CD4-positive, alpha-beta T cell (primary cell): ENCODE measurements at regions not wholly inside any gene's neighbourhood (a gene's known extent, or its start where the extent isn't known, plus 50 kb on each side); places are given as distances from the start of the nearest gene placed in this dataset.

Source experiments
- ATAC-seq: fragments of 200-7000 bp; cut with Tn5 transposase; one replicate; pipeline ENCODE4 v1.10.0; 2022; ENCODE audit warnings: mild to moderate bottlenecking; ENCODE audit not compliant: poor library complexity
- CTCF ChIA-PET: fragments of 350-600 bp; sonication (Branson Sonifier 250); formaldehyde crosslinking; loops from one replicate; lab custom pipeline; 2021; ENCODE audit warnings: antibody characterized with exemption, inconsistent platforms; lab: Charles Lee
- POLR2A ChIA-PET: fragments of 350-600 bp; sonication (Branson Sonifier 250); formaldehyde crosslinking; loops from one replicate; lab custom pipeline; 2021; ENCODE audit warnings: antibody characterized with exemption, inconsistent platforms; lab: Charles Lee
- DNase-seq, 14 experiments: peaks; one replicate each; pipeline ENCODE4 v3.0.0-alpha.2; 2013 to 2020; ENCODE audit warnings: mixed read lengths in 2 of 14
- H3K27ac ChIP-seq, 2 donors: one replicate each; pipeline versions ENCODE4 v1.5.1 to v1.7.0; 2013; ENCODE audit warnings: low read length in 2 of 2, low read depth in 1 of 2, mild to moderate bottlenecking in 1 of 2
- H3K27me3 ChIP-seq, 2 experiments: 1 replicate in 1 of 2; 2 replicates in 1 of 2; pipeline versions ENCODE4 v1.6.1 to v1.7.0; 2013; ENCODE audit warnings: low read length in 2 of 2, control low read depth in 1 of 2, mild to moderate bottlenecking in 1 of 2, moderate library complexity in 1 of 2; ENCODE audit not compliant: insufficient read depth in 2 of 2, control insufficient read depth in 1 of 2
- H3K36me3 ChIP-seq: one replicate; pipeline ENCODE4 v1.6.1; 2013; ENCODE audit warnings: low read length, control low read depth; ENCODE audit not compliant: insufficient read depth
- H3K4me1 ChIP-seq: one replicate; pipeline ENCODE4 v1.6.1; 2013; ENCODE audit warnings: low read length, control low read depth; ENCODE audit not compliant: insufficient read depth
- H3K4me3 ChIP-seq: one replicate; pipeline ENCODE4 v1.5.1; 2013; ENCODE audit warnings: mild to moderate bottlenecking, low read length, moderate library complexity
- H3K9me3 ChIP-seq, 2 experiments: 1 replicate in 1 of 2; 2 replicates in 1 of 2; pipeline versions ENCODE4 v1.6.1 to v1.7.0; 2013; ENCODE audit warnings: low read length in 2 of 2, mild to moderate bottlenecking in 2 of 2, control low read depth in 1 of 2, moderate library complexity in 1 of 2; ENCODE audit not compliant: control insufficient read depth in 1 of 2, insufficient read depth in 1 of 2
- H3K27ac Mint-ChIP-seq: one replicate; pipeline ENCODE4 v1.8.0; 2020; ENCODE audit warnings: mixed read lengths
- H3K27me3 Mint-ChIP-seq: one replicate; pipeline ENCODE4 v1.8.0; 2021; ENCODE audit warnings: mixed read lengths
- H3K36me3 Mint-ChIP-seq: one replicate; pipeline ENCODE4 v1.8.0; 2021; ENCODE audit warnings: low read depth, mixed read lengths
- H3K4me1 Mint-ChIP-seq: one replicate; pipeline ENCODE4 v1.8.0; 2021; ENCODE audit warnings: low read depth, mixed read lengths
- H3K4me3 Mint-ChIP-seq: one replicate; pipeline ENCODE4 v1.8.0; 2020; ENCODE audit warnings: mild to moderate bottlenecking, mixed read lengths
- H3K9me3 Mint-ChIP-seq: one replicate; pipeline ENCODE4 v1.8.0; 2020; ENCODE audit warnings: mixed read lengths
- CTCF ChIP-seq: fragments of 200-600 bp; IDR thresholded peaks from one replicate; pipeline ENCODE4 v1.8.0; 2022; ENCODE audit warnings: antibody characterized with exemption, mild to moderate bottlenecking
- intact Hi-C, 2 experiments: fragments of 100-400 bp; cut with DNase I in 1 of 2; cut with micrococcal nuclease in 1 of 2; formaldehyde crosslinking; loops; one replicate each; pipeline versions ENCODE4 v1.15.1 to v1.9.0; 2023 to 2025; cut with DNase I, micrococcal nuclease

GRCh38 chr7:17663061-17663675, 277.1 kb downstream of the SNX13 start:
- Mint-ChIP-seq H3K9me3 (no peaks in the 10 kb centered on the region), H3K27ac (no peak overlapping the region), H3K4me3 (no peak overlapping the region), H3K4me1 (no peaks in the 10 kb centered on the region), H3K27me3 (peaks cover 4% of the 10 kb centered on the region), H3K36me3 (no peaks in the 10 kb centered on the region)
- Histone ChIP-seq H3K27ac (no peak overlapping the region), H3K27me3 (no peaks in the 10 kb centered on the region), H3K4me1 (no peaks in the 10 kb centered on the region), H3K36me3 (no peaks in the 10 kb centered on the region), H3K9me3 (no peaks in the 10 kb centered on the region), H3K4me3 (no peak overlapping the region)
- TF ChIP-seq CTCF: no peak
- CTCF ChIA-PET: no interaction called here
- no peak for ATAC-seq
- intact Hi-C loops: no loop called here
- POLR2A ChIA-PET: no interaction called here
- no peak for DNase-seq

GRCh38 chr7:17665029-17665428, 275.3 kb downstream of the SNX13 start:
- Histone ChIP-seq H3K36me3 (no peaks in the 10 kb centered on the region), H3K4me3 (no peak overlapping the region), H3K27ac (no peak overlapping the region), H3K27me3 (no peaks in the 10 kb centered on the region), H3K9me3 (no peaks in the 10 kb centered on the region), H3K4me1 (no peaks in the 10 kb centered on the region)
- intact Hi-C loops: no loop called here
- no peak for TF ChIP-seq CTCF
- Mint-ChIP-seq H3K4me3 (no peak overlapping the region), H3K27ac (no peak overlapping the region), H3K36me3 (no peaks in the 10 kb centered on the region), H3K4me1 (no peaks in the 10 kb centered on the region), H3K9me3 (no peaks in the 10 kb centered on the region), H3K27me3 (peaks cover 4% of the 10 kb centered on the region)
- DNase-seq (no peak), ATAC-seq (no peak)
- POLR2A ChIA-PET: no interaction called here
- CTCF ChIA-PET: no interaction called here

- intact Hi-C loops: no loop called here
- H3K4me1 ChIP-seq: no peaks in the 10 kb centered on the region
- POLR2A ChIA-PET: no interaction called here
- CTCF ChIA-PET: no interaction called here
- H3K36me3 ChIP-seq: no peaks in the 10 kb centered on the region
- no peak for TF ChIP-seq CTCF
- Mint-ChIP-seq H3K9me3 (no peaks in the 10 kb centered on the region), H3K36me3 (no peaks in the 10 kb centered on the region), H3K27ac (no peak overlapping the region), H3K4me1 (no peaks in the 10 kb centered on the region), H3K27me3 (peaks cover 4% of the 10 kb centered on the region), H3K4me3 (no peak overlapping the region)
- H3K9me3 ChIP-seq: no peaks in the 10 kb centered on the region
- H3K27me3 ChIP-seq: no peaks in the 10 kb centered on the region
- no peak overlapping the region for H3K27ac ChIP-seq
- H3K4me3 ChIP-seq: no peak overlapping the region
- DNase-seq: no peak
- ATAC-seq: no peak
Measured at GRCh38 chr7:17668122-17668521, 272.2 kb downstream of the SNX13 start.
